ENCODE measurements at regions not wholly inside any gene's neighbourhood (a gene's known extent, or its start where the extent isn't known, plus 50 kb on each side); places are given as distances from the start of the nearest gene placed in this dataset.

DNA sequence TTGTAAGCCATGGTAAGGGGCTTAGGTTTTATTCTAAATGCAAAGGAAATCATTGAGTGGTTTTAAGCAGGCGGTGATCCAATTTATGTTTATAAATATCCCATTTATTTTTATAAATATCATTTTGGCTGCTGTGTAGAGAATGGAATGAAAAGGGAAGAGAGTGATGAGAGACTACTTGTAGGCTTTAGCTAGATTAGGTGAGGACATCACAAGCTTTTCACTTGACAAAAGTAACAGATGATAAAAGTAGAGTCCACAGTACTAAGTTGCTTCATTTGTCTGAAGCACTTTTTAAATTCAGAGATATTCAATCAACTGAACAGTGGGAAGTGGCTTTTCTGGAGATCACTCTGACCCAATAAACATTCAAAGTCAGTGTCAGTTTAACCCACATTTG lies 65.4 kb upstream of the FSHR start:
- H3K4me1 Mint-ChIP-seq (ENCODE audit: low read depth, unreplicated experiment): no peaks in the 10 kb centered on the region
- no peak overlapping the region for H3K4me3 Mint-ChIP-seq (ENCODE audit: unreplicated experiment)
- H3K27me3 Mint-ChIP-seq (ENCODE audit: low read depth, unreplicated experiment): no peaks in the 10 kb centered on the region
- peaks cover 2% of the 10 kb centered on the region for H3K9me3 Mint-ChIP-seq (ENCODE audit: unreplicated experiment)
- H3K4me3 ChIP-seq (ENCODE audit: insufficient read depth, low read depth, low read length): no peak overlapping the region
- H3K27ac Mint-ChIP-seq (ENCODE audit: unreplicated experiment): no peak overlapping the region
- no peak overlapping the region for H3K27ac ChIP-seq (ENCODE audit: low read depth, low read length)
- H3K36me3 ChIP-seq (ENCODE audit: insufficient read depth, low read length): no peaks in the 10 kb centered on the region
- H3K9me3 ChIP-seq (ENCODE audit: insufficient read depth, low read depth, low read length): no peaks in the 10 kb centered on the region
- FAIRE-seq: no peak
- H3K79me2 ChIP-seq (ENCODE audit: insufficient read depth, low read length): no peaks in the 10 kb centered on the region
- no peak overlapping the region for H3K9ac ChIP-seq (ENCODE audit: low read length)
- TF ChIP-seq EZH2 (IDR thresholded peaks at IDR 0.05; ENCODE audit: insufficient read depth, low read length) (no peak), CTCF (IDR thresholded peaks at IDR 0.05; ENCODE audit: insufficient read depth, low read depth, low read length) (no peak)
- H3K4me2 ChIP-seq (ENCODE audit: low read length): no peak overlapping the region
- no peaks in the 10 kb centered on the region for H3K27me3 ChIP-seq (ENCODE audit: insufficient read depth, low read length)
- H3K36me3 Mint-ChIP-seq (ENCODE audit: low read depth, unreplicated experiment): no peaks in the 10 kb centered on the region
- H2AFZ ChIP-seq (ENCODE audit: low read depth, low read length): no peak overlapping the region
- no peaks in the 10 kb centered on the region for H4K20me1 ChIP-seq (ENCODE audit: insufficient read depth, low read length)
- no peaks in the 10 kb centered on the region for H3K4me1 ChIP-seq (ENCODE audit: insufficient read depth, low read length)
- DNase-seq (ENCODE audit: low read depth): no peak

DNA sequence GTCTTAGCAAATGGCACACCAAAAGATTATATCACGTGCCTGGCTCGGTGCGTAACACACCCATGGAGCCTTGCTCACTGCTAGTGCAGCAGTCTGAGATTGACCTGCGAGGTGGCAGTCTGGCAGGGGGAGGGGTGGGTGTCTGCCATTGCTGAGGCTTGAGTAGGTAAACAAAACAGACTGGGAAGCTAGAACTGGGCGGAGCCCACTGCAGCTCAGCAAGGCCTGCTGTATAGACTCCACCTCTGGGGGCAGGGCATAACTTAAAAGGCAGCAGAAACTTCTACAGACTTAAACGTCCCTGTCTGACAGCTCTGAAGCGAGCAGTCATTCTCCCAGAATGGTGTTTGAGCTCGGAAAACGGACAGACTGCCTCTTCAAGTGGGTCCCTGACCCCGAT lies 55.9 kb upstream of the FSHR start:
- Mint-ChIP-seq H3K27ac (ENCODE audit: unreplicated experiment) (no peak overlapping the region), H3K4me3 (ENCODE audit: unreplicated experiment) (no peak overlapping the region), H3K27me3 (ENCODE audit: low read depth, unreplicated experiment) (no peaks in the 10 kb centered on the region), H3K4me1 (ENCODE audit: low read depth, unreplicated experiment) (no peaks in the 10 kb centered on the region), H3K9me3 (ENCODE audit: unreplicated experiment) (peaks cover 3% of the 10 kb centered on the region), H3K36me3 (ENCODE audit: low read depth, unreplicated experiment) (no peaks in the 10 kb centered on the region)
- no peak overlapping the region for H3K9ac ChIP-seq (ENCODE audit: low read length)
- no peaks in the 10 kb centered on the region for H4K20me1 ChIP-seq (ENCODE audit: insufficient read depth, low read length)
- H3K9me3 ChIP-seq (ENCODE audit: insufficient read depth, low read depth, low read length): no peaks in the 10 kb centered on the region
- no peak for TF ChIP-seq CTCF (IDR thresholded peaks at IDR 0.05; ENCODE audit: insufficient read depth, low read depth, low read length)
- H3K4me2 ChIP-seq (ENCODE audit: low read length): no peak overlapping the region
- no peaks in the 10 kb centered on the region for H3K79me2 ChIP-seq (ENCODE audit: insufficient read depth, low read length)
- no peak for DNase-seq (ENCODE audit: low read depth)
- H3K27ac ChIP-seq (ENCODE audit: low read depth, low read length): no peak overlapping the region
- H3K4me3 ChIP-seq (ENCODE audit: insufficient read depth, low read depth, low read length): no peak overlapping the region
- no peak overlapping the region for H2AFZ ChIP-seq (ENCODE audit: low read depth, low read length)
- H3K4me1 ChIP-seq (ENCODE audit: insufficient read depth, low read length): no peaks in the 10 kb centered on the region
- H3K36me3 ChIP-seq (ENCODE audit: insufficient read depth, low read length): no peaks in the 10 kb centered on the region
- H3K27me3 ChIP-seq (ENCODE audit: insufficient read depth, low read length): no peaks in the 10 kb centered on the region
- no peak for FAIRE-seq

DNA sequence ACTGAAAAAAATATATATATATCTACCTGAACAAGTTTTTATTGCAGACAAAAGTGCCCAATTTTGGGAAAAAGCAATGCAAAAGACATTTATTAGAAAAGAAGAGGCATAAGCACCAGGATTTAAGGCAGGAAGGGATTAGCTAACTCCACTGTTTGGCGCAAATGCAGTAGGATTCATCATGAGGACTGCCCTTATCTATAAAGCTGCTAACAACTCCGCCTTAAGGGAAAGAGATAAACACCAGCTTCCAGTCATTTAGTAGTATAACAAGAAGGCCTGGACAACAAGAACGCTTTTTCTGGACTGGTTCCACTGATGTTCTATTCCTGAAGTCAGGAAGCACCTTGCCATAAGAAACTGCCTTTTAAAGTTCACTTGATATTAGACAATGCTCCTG lies 52.9 kb upstream of the FSHR start:
- no peak overlapping the region for H2AFZ ChIP-seq (ENCODE audit: low read depth, low read length)
- H4K20me1 ChIP-seq (ENCODE audit: insufficient read depth, low read length): no peaks in the 10 kb centered on the region
- Mint-ChIP-seq H3K27ac (ENCODE audit: unreplicated experiment) (no peak overlapping the region), H3K9me3 (ENCODE audit: unreplicated experiment) (no peaks in the 10 kb centered on the region), H3K36me3 (ENCODE audit: low read depth, unreplicated experiment) (no peaks in the 10 kb centered on the region), H3K4me1 (ENCODE audit: low read depth, unreplicated experiment) (no peaks in the 10 kb centered on the region), H3K27me3 (ENCODE audit: low read depth, unreplicated experiment) (no peaks in the 10 kb centered on the region), H3K4me3 (ENCODE audit: unreplicated experiment) (no peak overlapping the region)
- TF ChIP-seq CTCF (IDR thresholded peaks at IDR 0.05; ENCODE audit: insufficient read depth, low read depth, low read length) (no peak), EZH2 (IDR thresholded peaks at IDR 0.05; ENCODE audit: insufficient read depth, low read length) (no peak)
- H3K79me2 ChIP-seq (ENCODE audit: insufficient read depth, low read length): no peaks in the 10 kb centered on the region
- no peak overlapping the region for H3K9ac ChIP-seq (ENCODE audit: low read length)
- no peak overlapping the region for H3K4me2 ChIP-seq (ENCODE audit: low read length)
- no peak for FAIRE-seq
- H3K36me3 ChIP-seq (ENCODE audit: insufficient read depth, low read length): no peaks in the 10 kb centered on the region
- H3K9me3 ChIP-seq (ENCODE audit: insufficient read depth, low read depth, low read length): no peaks in the 10 kb centered on the region
- H3K4me3 ChIP-seq (ENCODE audit: insufficient read depth, low read depth, low read length): no peak overlapping the region
- DNase-seq (ENCODE audit: low read depth): no peak
- H3K27me3 ChIP-seq (ENCODE audit: insufficient read depth, low read length): no peaks in the 10 kb centered on the region
- H3K4me1 ChIP-seq (ENCODE audit: insufficient read depth, low read length): no peaks in the 10 kb centered on the region
- no peak overlapping the region for H3K27ac ChIP-seq (ENCODE audit: low read depth, low read length)
